HL-60 (cell line): ENCODE measurements at regions not wholly inside any gene's neighbourhood (a gene's known extent, or its start where the extent isn't known, plus 50 kb on each side); places are given as distances from the start of the nearest gene placed in this dataset.

ENCODE experiments used
- CTCF ChIP-seq: IDR thresholded peaks from one replicate; pipeline ENCODE4 v1.5.1; 2011; ENCODE audit warnings: low read length, control low read depth, inconsistent platforms; ENCODE audit not compliant: insufficient read depth
- GABPA ChIP-seq: IDR thresholded peaks from 2 replicates; pipeline ENCODE4 v1.6.1; 2012; ENCODE audit warnings: low read depth
- POLR2AphosphoS5 ChIP-seq: IDR thresholded peaks from 2 replicates; pipeline ENCODE4 v1.6.1; 2012; ENCODE audit warnings: low read depth
- REST ChIP-seq: IDR thresholded peaks from 2 replicates; pipeline ENCODE4 v1.6.1; 2012; ENCODE audit warnings: low read depth; ENCODE audit not compliant: insufficient replicate concordance
- SPI1 ChIP-seq: IDR thresholded peaks from 2 replicates; pipeline ENCODE4 v1.6.1; 2012; ENCODE audit warnings: low read depth, mild to moderate bottlenecking, borderline replicate concordance

DNA sequence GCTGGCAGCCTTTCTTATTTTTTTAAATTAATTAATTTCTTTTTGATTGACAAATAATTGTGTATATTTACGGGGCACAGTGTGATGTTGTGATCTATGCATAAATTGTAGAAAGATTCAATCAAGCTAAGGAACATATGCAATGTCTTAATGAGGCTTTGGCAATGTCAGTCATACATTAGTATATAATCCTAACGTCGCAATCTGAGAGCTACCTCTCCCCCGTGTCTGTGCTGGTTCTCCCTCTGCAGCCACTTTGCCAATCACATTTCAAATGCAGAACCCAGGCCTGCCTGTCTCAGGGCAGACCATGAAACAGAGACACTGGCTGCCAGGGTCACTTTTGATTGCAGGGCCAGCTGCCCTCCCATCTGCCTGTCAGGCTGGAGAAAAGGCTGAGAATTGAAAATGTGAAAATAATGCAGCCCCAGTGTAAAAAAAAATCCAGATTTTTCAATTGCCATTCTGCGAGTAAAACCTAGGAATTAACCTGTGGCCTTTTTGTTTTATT lies 56.3 kb downstream of the SLC24A2 start:
- no peak for TF ChIP-seq CTCF
- TF ChIP-seq POLR2AphosphoS5, result no peak
- TF ChIP-seq REST, result no peak
- no peak for TF ChIP-seq GABPA
- TF ChIP-seq SPI1, result no peak
